ENCODE measurements at regions not wholly inside any gene's neighbourhood (a gene's known extent, or its start where the extent isn't known, plus 50 kb on each side); places are given as distances from the start of the nearest gene placed in this dataset.
"Not testable (repeated sequence)": the region's sequence is repeated elsewhere in the genome, so short reads cannot be mapped to it uniquely, and the experiment has no call there.

GRCh38 chr1:102500758-102501157 is 504.0 kb upstream of the OLFM3 start:
- DNase-seq (ENCODE audit: low spot score) = no peak

GRCh38 chr1:102498929-102499328 is 502.2 kb upstream of the OLFM3 start:
- DNase-seq (ENCODE audit: low spot score) = no peak

- not testable (repeated sequence) for DNase-seq (ENCODE audit: low spot score)
Measured at GRCh38 chr1:102497810-102498209, 501.1 kb upstream of the OLFM3 start.

GRCh38 chr1:102472520-102472919 is 475.8 kb upstream of the OLFM3 start:
- no peak for DNase-seq (ENCODE audit: low spot score)

- DNase-seq (ENCODE audit: low spot score) = no peak
Measured at GRCh38 chr1:102470767-102471166, 474.0 kb upstream of the OLFM3 start.

GRCh38 chr1:102466487-102466886 is 469.8 kb upstream of the OLFM3 start:
- no peak for DNase-seq (ENCODE audit: low spot score)

GRCh38 chr1:102463328-102463727 is 466.6 kb upstream of the OLFM3 start:
- DNase-seq (ENCODE audit: low spot score) = no peak

- not testable (repeated sequence) for DNase-seq (ENCODE audit: low spot score)
Measured at GRCh38 chr1:102442317-102442716, 445.6 kb upstream of the OLFM3 start.

GRCh38 chr1:102435483-102435882 is 438.8 kb upstream of the OLFM3 start:
- DNase-seq (ENCODE audit: low spot score) = no peak

- DNase-seq (ENCODE audit: low spot score) = peak; percentile 30
Measured at GRCh38 chr1:102434421-102434820, 437.7 kb upstream of the OLFM3 start.

- DNase-seq (ENCODE audit: low spot score) = no peak
Measured at GRCh38 chr1:102431253-102431652, 434.5 kb upstream of the OLFM3 start.

GRCh38 chr1:102420034-102420433 is 423.3 kb upstream of the OLFM3 start:
- no peak for DNase-seq (ENCODE audit: low spot score)

Data from D341Med (cell line).